ENCODE measurements at regions not wholly inside any gene's neighbourhood (a gene's known extent, or its start where the extent isn't known, plus 50 kb on each side); places are given as distances from the start of the nearest gene placed in this dataset.

DNA sequence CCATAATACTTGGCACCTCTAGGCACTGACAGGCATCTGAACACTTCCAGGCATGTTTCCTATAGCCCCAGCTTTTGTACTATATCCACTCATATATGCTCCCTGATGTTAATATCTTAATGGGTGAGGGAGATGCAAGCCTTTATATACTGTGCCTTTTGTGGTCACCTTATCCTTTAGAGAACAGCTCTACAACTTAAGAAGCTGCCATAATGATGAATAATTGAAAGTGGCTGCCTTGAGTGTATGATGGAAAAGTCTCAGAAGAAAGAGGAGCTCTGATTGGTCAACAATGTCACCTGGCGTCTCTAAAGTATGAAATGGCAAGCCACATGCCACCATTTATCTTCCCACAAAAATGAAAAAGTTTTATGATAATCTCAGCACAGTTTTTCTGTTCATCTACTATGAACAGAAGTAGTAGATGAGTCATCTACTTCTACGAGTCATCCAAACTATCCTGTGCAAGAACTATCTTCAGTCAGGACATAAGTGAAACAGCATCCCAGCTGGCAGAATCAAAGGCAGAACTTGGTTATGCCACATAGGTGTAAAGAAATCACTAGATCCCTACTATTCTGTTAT lies 997.9 kb upstream of the CELF4 start:
- TF ChIP-seq, protein P1, sequence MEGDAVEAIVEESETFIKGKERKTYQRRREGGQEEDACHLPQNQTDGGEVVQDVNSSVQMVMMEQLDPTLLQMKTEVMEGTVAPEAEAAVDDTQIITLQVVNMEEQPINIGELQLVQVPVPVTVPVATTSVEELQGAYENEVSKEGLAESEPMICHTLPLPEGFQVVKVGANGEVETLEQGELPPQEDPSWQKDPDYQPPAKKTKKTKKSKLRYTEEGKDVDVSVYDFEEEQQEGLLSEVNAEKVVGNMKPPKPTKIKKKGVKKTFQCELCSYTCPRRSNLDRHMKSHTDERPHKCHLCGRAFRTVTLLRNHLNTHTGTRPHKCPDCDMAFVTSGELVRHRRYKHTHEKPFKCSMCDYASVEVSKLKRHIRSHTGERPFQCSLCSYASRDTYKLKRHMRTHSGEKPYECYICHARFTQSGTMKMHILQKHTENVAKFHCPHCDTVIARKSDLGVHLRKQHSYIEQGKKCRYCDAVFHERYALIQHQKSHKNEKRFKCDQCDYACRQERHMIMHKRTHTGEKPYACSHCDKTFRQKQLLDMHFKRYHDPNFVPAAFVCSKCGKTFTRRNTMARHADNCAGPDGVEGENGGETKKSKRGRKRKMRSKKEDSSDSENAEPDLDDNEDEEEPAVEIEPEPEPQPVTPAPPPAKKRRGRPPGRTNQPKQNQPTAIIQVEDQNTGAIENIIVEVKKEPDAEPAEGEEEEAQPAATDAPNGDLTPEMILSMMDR (conservative IDR thresholded peaks at IDR 0.05; ENCODE audit: low read depth in 2 of 2) = no peak
- TF ChIP-seq, protein P2, sequence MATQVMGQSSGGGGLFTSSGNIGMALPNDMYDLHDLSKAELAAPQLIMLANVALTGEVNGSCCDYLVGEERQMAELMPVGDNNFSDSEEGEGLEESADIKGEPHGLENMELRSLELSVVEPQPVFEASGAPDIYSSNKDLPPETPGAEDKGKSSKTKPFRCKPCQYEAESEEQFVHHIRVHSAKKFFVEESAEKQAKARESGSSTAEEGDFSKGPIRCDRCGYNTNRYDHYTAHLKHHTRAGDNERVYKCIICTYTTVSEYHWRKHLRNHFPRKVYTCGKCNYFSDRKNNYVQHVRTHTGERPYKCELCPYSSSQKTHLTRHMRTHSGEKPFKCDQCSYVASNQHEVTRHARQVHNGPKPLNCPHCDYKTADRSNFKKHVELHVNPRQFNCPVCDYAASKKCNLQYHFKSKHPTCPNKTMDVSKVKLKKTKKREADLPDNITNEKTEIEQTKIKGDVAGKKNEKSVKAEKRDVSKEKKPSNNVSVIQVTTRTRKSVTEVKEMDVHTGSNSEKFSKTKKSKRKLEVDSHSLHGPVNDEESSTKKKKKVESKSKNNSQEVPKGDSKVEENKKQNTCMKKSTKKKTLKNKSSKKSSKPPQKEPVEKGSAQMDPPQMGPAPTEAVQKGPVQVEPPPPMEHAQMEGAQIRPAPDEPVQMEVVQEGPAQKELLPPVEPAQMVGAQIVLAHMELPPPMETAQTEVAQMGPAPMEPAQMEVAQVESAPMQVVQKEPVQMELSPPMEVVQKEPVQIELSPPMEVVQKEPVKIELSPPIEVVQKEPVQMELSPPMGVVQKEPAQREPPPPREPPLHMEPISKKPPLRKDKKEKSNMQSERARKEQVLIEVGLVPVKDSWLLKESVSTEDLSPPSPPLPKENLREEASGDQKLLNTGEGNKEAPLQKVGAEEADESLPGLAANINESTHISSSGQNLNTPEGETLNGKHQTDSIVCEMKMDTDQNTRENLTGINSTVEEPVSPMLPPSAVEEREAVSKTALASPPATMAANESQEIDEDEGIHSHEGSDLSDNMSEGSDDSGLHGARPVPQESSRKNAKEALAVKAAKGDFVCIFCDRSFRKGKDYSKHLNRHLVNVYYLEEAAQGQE (IDR thresholded peaks at IDR 0.05; ENCODE audit: unreplicated experiment) = no peak

Data from GM23338 (cell line).